GM13976 (cell line): ENCODE measurements at regions not wholly inside any gene's neighbourhood (a gene's known extent, or its start where the extent isn't known, plus 50 kb on each side); places are given as distances from the start of the nearest gene placed in this dataset.

ENCODE experiments used
- DNase-seq: peaks from one replicate; pipeline ENCODE4 v3.0.0; 2012; ENCODE audit warnings: low spot score
- in situ Hi-C: fragments of 300-500 bp; cut with MboI; formaldehyde crosslinking; loops from one replicate; pipeline ENCODE4 v1.12.0; 2022; ENCODE audit warnings: low sequenced_read_pairs, mixed read lengths, inconsistent platforms; ENCODE audit not compliant: unreplicated experiment
- TF ChIP-seq, protein P1 (sequence below): IDR thresholded peaks from 2 replicates; pipeline ENCODE4 v1.5.1; 2012; ENCODE audit warnings: borderline replicate concordance, mild to moderate bottlenecking; ENCODE audit not compliant: insufficient read depth; ENCODE audit errors: extremely low read depth, missing control alignments, control extremely low read depth

- no peak for DNase-seq
- TF ChIP-seq, protein P1, sequence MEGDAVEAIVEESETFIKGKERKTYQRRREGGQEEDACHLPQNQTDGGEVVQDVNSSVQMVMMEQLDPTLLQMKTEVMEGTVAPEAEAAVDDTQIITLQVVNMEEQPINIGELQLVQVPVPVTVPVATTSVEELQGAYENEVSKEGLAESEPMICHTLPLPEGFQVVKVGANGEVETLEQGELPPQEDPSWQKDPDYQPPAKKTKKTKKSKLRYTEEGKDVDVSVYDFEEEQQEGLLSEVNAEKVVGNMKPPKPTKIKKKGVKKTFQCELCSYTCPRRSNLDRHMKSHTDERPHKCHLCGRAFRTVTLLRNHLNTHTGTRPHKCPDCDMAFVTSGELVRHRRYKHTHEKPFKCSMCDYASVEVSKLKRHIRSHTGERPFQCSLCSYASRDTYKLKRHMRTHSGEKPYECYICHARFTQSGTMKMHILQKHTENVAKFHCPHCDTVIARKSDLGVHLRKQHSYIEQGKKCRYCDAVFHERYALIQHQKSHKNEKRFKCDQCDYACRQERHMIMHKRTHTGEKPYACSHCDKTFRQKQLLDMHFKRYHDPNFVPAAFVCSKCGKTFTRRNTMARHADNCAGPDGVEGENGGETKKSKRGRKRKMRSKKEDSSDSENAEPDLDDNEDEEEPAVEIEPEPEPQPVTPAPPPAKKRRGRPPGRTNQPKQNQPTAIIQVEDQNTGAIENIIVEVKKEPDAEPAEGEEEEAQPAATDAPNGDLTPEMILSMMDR: no peak
- in situ Hi-C loops: no loop called here
Measured at GRCh38 chr12:107384645-107385044, 291.3 kb upstream of the CRY1 start.

DNA sequence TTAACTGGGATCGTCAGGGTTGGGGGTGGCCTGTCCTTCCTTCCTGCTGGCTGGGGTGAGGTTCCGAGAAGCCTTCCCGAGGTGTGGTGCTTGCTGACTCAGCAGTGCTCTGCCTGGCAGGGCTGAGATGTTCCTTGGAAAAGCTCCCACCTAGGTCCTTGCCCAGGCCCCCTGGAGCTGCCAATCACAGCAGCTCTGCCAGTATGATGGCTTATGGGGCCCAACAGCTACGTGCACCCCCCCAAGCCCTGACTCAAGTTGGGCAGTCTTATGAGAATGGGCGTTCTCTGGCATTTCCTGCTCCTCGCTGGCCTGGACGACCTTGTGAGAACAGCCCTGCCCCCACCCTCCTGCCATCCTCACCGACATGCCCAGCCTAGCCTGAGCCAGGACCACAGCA is 292.2 kb upstream of the CRY1 start:
- no peak for DNase-seq

DNA sequence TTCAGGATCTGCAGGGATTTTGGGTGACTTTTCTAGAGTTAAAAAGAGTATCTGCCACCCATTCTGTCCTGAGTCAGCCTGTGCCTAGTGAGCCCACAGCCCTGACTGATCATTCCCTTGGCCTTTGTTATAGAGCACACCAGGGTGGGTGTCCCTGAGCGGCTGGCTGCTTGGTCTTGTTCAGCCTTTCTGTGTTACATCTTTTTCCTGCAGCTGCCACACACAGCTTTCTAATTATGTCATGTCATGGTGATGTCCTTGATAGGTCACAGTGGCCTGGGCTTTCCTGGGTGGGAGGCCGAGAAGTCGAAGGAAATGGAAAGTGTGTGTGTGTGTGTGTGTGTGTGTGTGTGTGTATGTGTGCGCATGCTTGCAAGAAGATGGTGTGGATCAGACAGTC is 293.2 kb upstream of the CRY1 start:
- TF ChIP-seq, protein P1: no peak
- in situ Hi-C loops: no loop called here

More for the DNA sequence above, 292.2 kb upstream of the CRY1 start:
- in situ Hi-C loops: no loop called here
- TF ChIP-seq, protein P1: no peak

DNA sequence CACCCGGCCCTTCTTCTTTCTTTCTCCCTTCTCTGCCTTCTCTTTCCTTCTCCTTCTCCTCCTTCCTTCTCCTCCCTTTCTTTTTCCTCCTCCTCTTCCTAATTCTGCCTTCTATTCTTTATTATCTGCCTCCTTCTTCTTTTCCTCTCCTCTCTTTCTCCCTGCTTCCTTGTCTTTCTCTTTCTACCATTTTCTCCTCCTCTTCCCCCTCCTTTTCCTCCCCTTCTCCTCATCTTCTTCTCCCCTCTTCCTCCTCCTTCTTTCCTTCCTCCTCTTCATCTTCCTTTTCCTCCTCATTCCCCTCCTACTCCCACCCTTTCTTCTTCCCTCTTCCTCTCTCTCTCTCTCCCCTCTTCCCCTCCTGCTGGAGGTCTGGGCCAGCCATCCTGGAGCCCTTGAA is 294.9 kb upstream of the CRY1 start:
- no peak for DNase-seq
- in situ Hi-C loops: no loop called here
- TF ChIP-seq, protein P1: no peak

More for the DNA sequence above, 293.2 kb upstream of the CRY1 start:
- DNase-seq: no peak

DNA sequence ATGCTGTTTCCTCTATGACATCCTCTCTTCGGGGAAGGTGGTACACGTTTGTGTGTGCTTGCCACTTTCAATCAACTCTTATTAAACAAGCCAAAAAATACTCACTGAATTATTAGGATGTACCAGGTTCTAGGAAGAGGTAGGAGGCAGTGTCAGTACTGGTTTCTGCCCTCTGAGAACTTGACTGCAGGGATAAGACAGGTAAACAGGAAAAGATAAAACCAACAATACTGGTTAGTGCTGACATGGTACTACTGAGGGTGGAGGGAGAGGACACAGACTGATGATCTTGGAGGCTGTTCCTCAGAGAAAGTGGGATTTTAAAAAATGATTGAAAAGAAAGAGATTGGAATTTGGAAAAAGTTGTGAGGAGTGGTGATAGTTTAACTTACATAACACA is 295.2 kb upstream of the PWP1 start:
- TF ChIP-seq, protein P1: no peak
- no peak for DNase-seq
- in situ Hi-C loops: no loop called here

GRCh38 chr12:107393043-107393717 is 292.4 kb upstream of the PWP1 start:
- TF ChIP-seq, protein P1: no peak
- DNase-seq: no peak
- in situ Hi-C loops: no loop called here
